Endothelial cell of umbilical vein (primary cell): ENCODE measurements at regions not wholly inside any gene's neighbourhood (a gene's known extent, or its start where the extent isn't known, plus 50 kb on each side); places are given as distances from the start of the nearest gene placed in this dataset.

Experiments used
- CTCF ChIP-seq, 2 donors: IDR thresholded peaks; 1 replicate in 1 of 2; 2 replicates in 1 of 2; pipeline ENCODE4 v1.5.1; 2011; ENCODE audit warnings: low read length in 2 of 2, mild to moderate bottlenecking in 2 of 2, moderate library complexity in 2 of 2, control low read depth in 1 of 2, inconsistent platforms in 1 of 2, low read depth in 1 of 2; ENCODE audit not compliant: insufficient read depth in 1 of 2; ENCODE audit errors: extremely low read depth in 1 of 2
- EZH2 ChIP-seq: IDR thresholded peaks from 2 replicates; pipeline ENCODE4 v1.6.1; 2012; ENCODE audit warnings: borderline replicate concordance, low read depth, mild to moderate bottlenecking, moderate library complexity, low read length, inconsistent platforms; ENCODE audit not compliant: severe bottlenecking
- MAX ChIP-seq: IDR thresholded peaks from 2 replicates; pipeline ENCODE4 v1.6.1; 2011; ENCODE audit not compliant: insufficient read depth, insufficient read length
- POLR2A ChIP-seq: IDR thresholded peaks from 2 replicates; pipeline ENCODE4 v1.6.1; 2012; ENCODE audit warnings: low read depth, mild to moderate bottlenecking, control low read depth, low read length
- POLR2AphosphoS5 ChIP-seq: IDR thresholded peaks from 2 replicates; pipeline ENCODE4 v1.6.1; 2012; ENCODE audit warnings: low read depth, mild to moderate bottlenecking, control low read depth, low read length, moderate library complexity; ENCODE audit not compliant: insufficient read depth

- TF ChIP-seq CTCF (IDR thresholded peaks at IDR 0.05; ENCODE audit: extremely low read depth in 1 of 2, insufficient read depth in 1 of 2, low read depth in 1 of 2, low read length in 2 of 2) (no peak), POLR2A (no peak), POLR2AphosphoS5 (no peak), MAX (no peak), EZH2 (no peak)
These were observed 72.0 kb upstream of the WIPF3 start for GRCh38 chr7:29734246-29734731.
